Left lobe of liver (tissue), 2 donors: ENCODE measurements at regions not wholly inside any gene's neighbourhood (a gene's known extent, or its start where the extent isn't known, plus 50 kb on each side); places are given as distances from the start of the nearest gene placed in this dataset.

ENCODE experiments used
- ATAC-seq: fragments of 200-7000 bp; cut with Tn5 transposase; one replicate; pipeline ENCODE4 v1.9.1; 2020; ENCODE audit warnings: mild to moderate bottlenecking, moderate library complexity
- DNase-seq: peaks from one replicate; pipeline ENCODE4 v3.0.0-alpha.2; 2020; ENCODE audit warnings: low spot score
- donor health status: DM: no; HTN: no; CAD: no; lungs with moderate emphysema.
- donor health status: DM: no; HTN: yes; CAD: no.

- no peak for ATAC-seq
- DNase-seq, result no peak
These were observed 190.3 kb upstream of the SHH start for GRCh38 chr7:156002362-156003066.

- ATAC-seq (no peak), DNase-seq (no peak)
These were observed 189.4 kb upstream of the SHH start for GRCh38 chr7:156001496-156002260.

- no peak for ATAC-seq
- no peak for DNase-seq
These were observed 188.5 kb upstream of the SHH start for GRCh38 chr7:156000601-156001396.

- ATAC-seq, result no peak
- no peak for DNase-seq
These were observed 187.6 kb upstream of the SHH start for GRCh38 chr7:155999631-156000489.

- no peak for ATAC-seq
- DNase-seq, result no peak
These were observed 186.7 kb upstream of the SHH start for GRCh38 chr7:155998766-155999630.

- DNase-seq (no peak), ATAC-seq (no peak)
These were observed 186.0 kb upstream of the SHH start for GRCh38 chr7:155998328-155998691.

GRCh38 chr7:155997431-155998327 is 185.4 kb upstream of the SHH start:
- ATAC-seq, result no peak
- no peak for DNase-seq

- ATAC-seq (no peak), DNase-seq (no peak)
These were observed 184.5 kb upstream of the SHH start for GRCh38 chr7:155996718-155997280.

GRCh38 chr7:155995183-155995612 is 182.9 kb upstream of the SHH start:
- DNase-seq (no peak), ATAC-seq (no peak)

- no peak for DNase-seq
- ATAC-seq, result no peak
These were observed 182.1 kb upstream of the SHH start for GRCh38 chr7:155994279-155994811.

GRCh38 chr7:155993420-155994278 is 181.4 kb upstream of the SHH start:
- ATAC-seq (no peak), DNase-seq (no peak)

- ATAC-seq (no peak), DNase-seq (no peak)
These were observed 180.7 kb upstream of the SHH start for GRCh38 chr7:155992974-155993373.

GRCh38 chr7:155992538-155992937 is 180.3 kb upstream of the SHH start:
- ATAC-seq (no peak), DNase-seq (no peak)

GRCh38 chr7:155992107-155992506 is 179.8 kb upstream of the SHH start:
- no peak for ATAC-seq

GRCh38 chr7:155991470-155991869 is 179.2 kb upstream of the SHH start:
- ATAC-seq (no peak), DNase-seq (no peak)

More at GRCh38 chr7:155992107-155992506, 179.8 kb upstream of the SHH start:
- DNase-seq, result no peak

- DNase-seq (no peak), ATAC-seq (no peak)
These were observed 176.2 kb upstream of the SHH start for GRCh38 chr7:155988416-155988815.

- no peak for DNase-seq
These were observed 175.5 kb upstream of the SHH start for GRCh38 chr7:155987681-155988235.

More at GRCh38 chr7:155987681-155988235, 175.5 kb upstream of the SHH start:
- ATAC-seq, result no peak
